PFSK-1 (cell line): ENCODE measurements at regions not wholly inside any gene's neighbourhood (a gene's known extent, or its start where the extent isn't known, plus 50 kb on each side); places are given as distances from the start of the nearest gene placed in this dataset.

ENCODE experiments used
- POLR2AphosphoS5 ChIP-seq: IDR thresholded peaks from 2 replicates; pipeline ENCODE4 v1.6.1; 2012; ENCODE audit warnings: low read depth, mild to moderate bottlenecking, control low read depth, low read length, moderate library complexity
- TF ChIP-seq, protein P1 (sequence below), 2 experiments: IDR thresholded peaks; 2 replicates each; pipeline versions ENCODE4 v1.6.1 to v1.8.0; 2011 to 2012; ENCODE audit warnings: low read depth in 2 of 2, low read length in 2 of 2, control low read depth in 1 of 2, inconsistent platforms in 1 of 2, mild to moderate bottlenecking in 1 of 2, moderate library complexity in 1 of 2; ENCODE audit not compliant: insufficient read depth in 1 of 2

DNA sequence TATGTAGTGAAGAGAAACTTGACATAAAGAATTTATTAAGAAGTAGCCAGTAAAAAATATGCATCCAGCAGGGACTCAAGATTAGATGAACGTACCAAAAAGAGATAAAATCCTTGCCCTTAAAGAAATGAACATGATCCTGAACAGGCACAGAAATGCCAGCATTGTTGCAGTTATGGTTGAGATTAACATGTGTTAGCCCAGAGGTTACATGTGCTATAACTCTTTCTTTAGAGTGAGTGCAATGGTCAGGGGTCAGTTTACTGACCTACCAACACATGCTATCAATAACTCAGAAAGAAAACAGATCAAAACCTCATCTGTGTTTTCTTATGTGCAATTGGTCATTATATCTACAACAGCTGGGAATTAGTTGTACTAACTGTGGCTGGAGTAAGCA, 166.1 kb upstream of the NDST3 start:
- TF ChIP-seq, protein P1, sequence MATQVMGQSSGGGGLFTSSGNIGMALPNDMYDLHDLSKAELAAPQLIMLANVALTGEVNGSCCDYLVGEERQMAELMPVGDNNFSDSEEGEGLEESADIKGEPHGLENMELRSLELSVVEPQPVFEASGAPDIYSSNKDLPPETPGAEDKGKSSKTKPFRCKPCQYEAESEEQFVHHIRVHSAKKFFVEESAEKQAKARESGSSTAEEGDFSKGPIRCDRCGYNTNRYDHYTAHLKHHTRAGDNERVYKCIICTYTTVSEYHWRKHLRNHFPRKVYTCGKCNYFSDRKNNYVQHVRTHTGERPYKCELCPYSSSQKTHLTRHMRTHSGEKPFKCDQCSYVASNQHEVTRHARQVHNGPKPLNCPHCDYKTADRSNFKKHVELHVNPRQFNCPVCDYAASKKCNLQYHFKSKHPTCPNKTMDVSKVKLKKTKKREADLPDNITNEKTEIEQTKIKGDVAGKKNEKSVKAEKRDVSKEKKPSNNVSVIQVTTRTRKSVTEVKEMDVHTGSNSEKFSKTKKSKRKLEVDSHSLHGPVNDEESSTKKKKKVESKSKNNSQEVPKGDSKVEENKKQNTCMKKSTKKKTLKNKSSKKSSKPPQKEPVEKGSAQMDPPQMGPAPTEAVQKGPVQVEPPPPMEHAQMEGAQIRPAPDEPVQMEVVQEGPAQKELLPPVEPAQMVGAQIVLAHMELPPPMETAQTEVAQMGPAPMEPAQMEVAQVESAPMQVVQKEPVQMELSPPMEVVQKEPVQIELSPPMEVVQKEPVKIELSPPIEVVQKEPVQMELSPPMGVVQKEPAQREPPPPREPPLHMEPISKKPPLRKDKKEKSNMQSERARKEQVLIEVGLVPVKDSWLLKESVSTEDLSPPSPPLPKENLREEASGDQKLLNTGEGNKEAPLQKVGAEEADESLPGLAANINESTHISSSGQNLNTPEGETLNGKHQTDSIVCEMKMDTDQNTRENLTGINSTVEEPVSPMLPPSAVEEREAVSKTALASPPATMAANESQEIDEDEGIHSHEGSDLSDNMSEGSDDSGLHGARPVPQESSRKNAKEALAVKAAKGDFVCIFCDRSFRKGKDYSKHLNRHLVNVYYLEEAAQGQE (IDR thresholded peaks at IDR 0.05; ENCODE audit: insufficient read depth in 1 of 2, low read depth in 2 of 2, low read length in 2 of 2) = no peak
- no peak for TF ChIP-seq POLR2AphosphoS5
